Pancreas (tissue), 10 donors: ENCODE measurements at regions not wholly inside any gene's neighbourhood (a gene's known extent, or its start where the extent isn't known, plus 50 kb on each side); places are given as distances from the start of the nearest gene placed in this dataset.

ENCODE experiments used
- ATAC-seq, 4 donors: fragments of 200-7000 bp; cut with Tn5 transposase; one replicate each; pipeline versions ENCODE4 v1.8.0 to v1.9.1; 2020; ENCODE audit warnings: mild to moderate bottlenecking in 4 of 4, moderate library complexity in 4 of 4
- DNase-seq, 6 donors: peaks; one replicate each; pipeline ENCODE4 v3.0.0-alpha.2; 2020
- FAIRE-seq: peaks from 2 replicates; lab custom pipeline; 2012; peaks lifted over from hg19 to GRCh38; lab: Jason Lieb, UNC
- H3K27ac ChIP-seq, 4 donors: fragments of 200-600 bp; sonication (generic); 1 replicate in 3 of 4; 2 replicates in 1 of 4; pipeline versions ENCODE4 v1.5.0 to v1.8.0; 2020
- H3K27me3 ChIP-seq, 4 donors: fragments of 200-600 bp; one replicate each; pipeline ENCODE4 v1.8.0; 2021
- H3K36me3 ChIP-seq, 3 donors: fragments of 200-600 bp; sonication (generic) in 1 of 3; one replicate each; pipeline versions ENCODE4 v1.5.0 to v1.8.0; 2020 to 2021
- H3K4me1 ChIP-seq, 3 donors: fragments of 200-600 bp; one replicate each; pipeline ENCODE4 v1.8.0; 2021
- H3K4me3 ChIP-seq, 4 donors: fragments of 200-600 bp; sonication (generic) in 2 of 4; one replicate each; pipeline versions ENCODE4 v1.5.0 to v1.8.0; 2020 to 2021
- H3K9me3 ChIP-seq, 4 donors: fragments of 200-600 bp; one replicate each; pipeline ENCODE4 v1.8.0; 2021
- whole genome bisulfite sequencing, 2 donors: extraction: QIAGEN DNeasy Blood & Tissue Kit; methylation state at CpG; one replicate each; pipeline ENCODE4 v1.1.7; 2013; 5-methylcytosine and 5-hydroxymethylcytosine counted together
- intact Hi-C, 3 donors: fragments of 100-400 bp; cut with DNase I; formaldehyde crosslinking; loops; one replicate each; pipeline versions ENCODE4 v1.11.1 to v1.14.2; 2022
- TF ChIP-seq, protein P1 (sequence below), 4 donors: fragments of 200-600 bp; sonication (generic) in 3 of 4; IDR thresholded peaks; one replicate each; pipeline versions ENCODE4 v1.5.0 to v1.8.0; 2021; ENCODE audit warnings: antibody characterized with exemption in 4 of 4
- donor health status: healthy with polysubstance abuse.
- donor health status: DM: no; HTN: no; CAD: no; lungs with moderate emphysema.
- donor health status: DM: no; HTN: no; CAD: no.
- donor health status: control.
- donor health status: control.
- donor health status: Bipolar disorder and iron deficiency.
- donor health status: DM: yes; HTN: yes; CAD: no.
- donor health status: DM: no; HTN: no; CAD: no.
- donor health status: DM: no; HTN: no; CAD: no.
- donor health status: DM: yes; HTN: yes; CAD: no.

DNA sequence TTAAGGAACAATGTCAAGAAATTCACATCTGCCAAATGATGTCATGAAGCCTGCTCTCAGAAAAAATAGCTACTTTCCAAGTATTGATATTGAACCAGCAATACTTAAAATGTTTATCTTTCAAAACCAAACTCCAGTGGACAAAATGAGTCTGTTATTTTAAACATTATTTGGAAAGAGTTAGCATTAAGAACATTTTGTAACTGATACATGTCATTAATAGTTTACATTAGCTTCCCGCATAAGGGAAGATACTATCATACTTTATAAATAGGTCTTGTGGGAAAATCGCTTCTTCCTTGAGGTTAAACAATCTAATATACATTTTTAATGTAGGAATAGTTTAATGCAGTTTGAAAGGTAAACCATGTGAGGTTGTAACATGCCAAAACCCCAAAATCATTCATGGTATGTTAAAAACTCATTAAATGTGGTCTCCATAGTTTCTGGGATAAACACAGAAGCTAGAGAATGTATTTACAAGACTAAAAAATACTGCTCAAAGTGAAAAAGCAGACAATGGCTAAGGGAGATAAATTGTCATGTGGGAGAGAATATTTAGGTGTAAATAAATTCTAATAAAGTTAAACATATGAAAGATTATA is 73.4 kb upstream of the ATP2B1 start:
- Histone ChIP-seq H3K36me3 (no peaks in the 10 kb centered on the region), H3K27me3 (no peaks in the 10 kb centered on the region), H3K9me3 (no peaks in the 10 kb centered on the region), H3K27ac (no peak overlapping the region), H3K4me3 (no peak overlapping the region), H3K4me1 (no peaks in the 10 kb centered on the region)
- WGBS, 2 donors, result 55 to 70% methylated on average over 2 of the region's 2 CpGs
- intact Hi-C loops, result no loop called here
- no peak for ATAC-seq
- TF ChIP-seq, protein P1, sequence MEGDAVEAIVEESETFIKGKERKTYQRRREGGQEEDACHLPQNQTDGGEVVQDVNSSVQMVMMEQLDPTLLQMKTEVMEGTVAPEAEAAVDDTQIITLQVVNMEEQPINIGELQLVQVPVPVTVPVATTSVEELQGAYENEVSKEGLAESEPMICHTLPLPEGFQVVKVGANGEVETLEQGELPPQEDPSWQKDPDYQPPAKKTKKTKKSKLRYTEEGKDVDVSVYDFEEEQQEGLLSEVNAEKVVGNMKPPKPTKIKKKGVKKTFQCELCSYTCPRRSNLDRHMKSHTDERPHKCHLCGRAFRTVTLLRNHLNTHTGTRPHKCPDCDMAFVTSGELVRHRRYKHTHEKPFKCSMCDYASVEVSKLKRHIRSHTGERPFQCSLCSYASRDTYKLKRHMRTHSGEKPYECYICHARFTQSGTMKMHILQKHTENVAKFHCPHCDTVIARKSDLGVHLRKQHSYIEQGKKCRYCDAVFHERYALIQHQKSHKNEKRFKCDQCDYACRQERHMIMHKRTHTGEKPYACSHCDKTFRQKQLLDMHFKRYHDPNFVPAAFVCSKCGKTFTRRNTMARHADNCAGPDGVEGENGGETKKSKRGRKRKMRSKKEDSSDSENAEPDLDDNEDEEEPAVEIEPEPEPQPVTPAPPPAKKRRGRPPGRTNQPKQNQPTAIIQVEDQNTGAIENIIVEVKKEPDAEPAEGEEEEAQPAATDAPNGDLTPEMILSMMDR (IDR thresholded peaks at IDR 0.05), result no peak
- FAIRE-seq, result no peak
- no peak for DNase-seq

DNA sequence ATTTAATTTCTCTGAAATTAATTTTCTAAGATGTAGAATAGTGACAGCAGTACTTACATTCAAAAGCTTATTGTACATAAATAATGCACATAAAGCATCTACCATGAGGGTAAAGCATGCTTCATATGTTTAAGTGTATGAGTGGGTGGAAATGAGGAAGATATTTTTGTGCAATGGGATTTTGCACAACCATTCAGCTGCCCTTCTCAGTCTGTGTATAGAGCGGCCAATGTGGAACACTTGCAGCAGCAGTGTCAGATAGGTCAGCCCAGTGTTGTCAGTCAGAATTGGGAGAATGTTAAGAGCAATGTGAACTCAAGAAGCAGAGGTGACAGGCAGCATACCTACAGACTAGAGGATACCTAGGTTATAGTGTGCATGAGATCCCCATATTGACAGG is 72.5 kb upstream of the ATP2B1 start:
- H3K4me1 ChIP-seq, result no peaks in the 10 kb centered on the region
- intact Hi-C loops, result no loop called here
- no peak overlapping the region for H3K4me3 ChIP-seq
- DNase-seq (no peak), ATAC-seq (no peak), FAIRE-seq (no peak)
- H3K9me3 ChIP-seq, result no peaks in the 10 kb centered on the region
- WGBS, 2 donors, result 89 to 100% methylated on average over 1 of the region's 1 CpG
- no peak overlapping the region for H3K27ac ChIP-seq
- no peaks in the 10 kb centered on the region for H3K27me3 ChIP-seq
- TF ChIP-seq, protein P1 (IDR thresholded peaks at IDR 0.05), result no peak
- H3K36me3 ChIP-seq, result no peaks in the 10 kb centered on the region

DNA sequence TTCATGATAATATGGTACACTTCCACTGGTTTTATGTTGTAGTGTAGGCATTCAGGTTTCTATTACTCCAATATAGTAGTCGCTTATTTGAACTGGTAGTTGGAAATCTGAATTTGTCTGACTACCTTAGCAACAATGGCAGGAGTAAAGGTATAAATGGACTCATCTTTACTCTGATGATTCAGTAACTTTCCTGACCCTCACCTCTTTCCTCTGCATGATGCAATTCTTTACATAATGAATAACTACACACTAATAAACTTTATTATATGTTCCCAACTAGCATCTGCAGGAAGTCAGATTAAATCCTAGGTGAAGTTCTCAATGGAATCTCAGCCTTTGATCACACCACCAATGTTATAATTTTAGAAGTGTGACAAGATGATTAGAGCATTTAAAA is 70.5 kb upstream of the ATP2B1 start:
- H3K4me1 ChIP-seq, result no peaks in the 10 kb centered on the region
- WGBS, 2 donors, result 93 to 95% methylated on average over 1 of the region's 1 CpG
- ATAC-seq (no peak), DNase-seq (no peak), FAIRE-seq (no peak)
- H3K27me3 ChIP-seq, result no peaks in the 10 kb centered on the region
- intact Hi-C loops, result no loop called here
- H3K4me3 ChIP-seq, result no peak overlapping the region
- no peaks in the 10 kb centered on the region for H3K36me3 ChIP-seq
- no peaks in the 10 kb centered on the region for H3K9me3 ChIP-seq
- no peak overlapping the region for H3K27ac ChIP-seq
- TF ChIP-seq, protein P1 (IDR thresholded peaks at IDR 0.05), result no peak

DNA sequence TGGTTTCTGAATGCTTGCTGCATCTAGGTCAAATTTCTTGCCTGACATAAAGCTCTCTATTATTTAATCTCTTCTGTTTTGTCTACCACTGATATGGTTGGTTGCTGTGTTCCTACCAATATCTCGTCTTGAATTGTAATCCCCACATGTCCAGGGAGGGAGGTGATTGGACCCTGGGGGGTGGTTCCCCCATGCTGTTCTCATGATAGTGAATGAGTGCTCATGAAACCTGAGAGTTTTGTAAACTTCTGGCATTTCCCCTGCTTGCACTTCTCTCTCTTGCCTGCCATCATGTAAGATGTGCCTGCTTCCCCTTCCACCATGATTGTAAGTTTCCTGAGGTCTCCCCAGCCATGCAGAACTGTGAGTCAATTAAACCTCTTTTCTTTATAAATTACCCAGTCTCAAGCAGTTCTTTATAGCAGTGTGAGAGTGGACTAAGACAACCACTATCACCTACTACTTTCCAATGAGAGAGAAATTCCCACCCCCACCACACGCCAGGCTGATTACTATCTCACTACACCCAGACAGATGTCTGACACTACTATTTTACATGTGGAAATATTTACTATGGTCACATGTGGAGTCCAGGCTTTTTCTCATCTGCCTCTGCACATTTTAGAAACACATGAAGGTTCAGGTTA is 69.2 kb upstream of the ATP2B1 start:
- intact Hi-C loops, result no loop called here
- no peak for ATAC-seq
- no peak for DNase-seq
- H3K27me3 ChIP-seq, result no peaks in the 10 kb centered on the region
- TF ChIP-seq, protein P1 (IDR thresholded peaks at IDR 0.05), result no peak
- H3K27ac ChIP-seq, result no peak overlapping the region
- 65 to 74% methylated on average over 2 of the region's 2 CpGs for WGBS, 2 donors
- H3K36me3 ChIP-seq, result no peaks in the 10 kb centered on the region
- no peaks in the 10 kb centered on the region for H3K9me3 ChIP-seq
- no peak for FAIRE-seq
- H3K4me1 ChIP-seq, result no peaks in the 10 kb centered on the region
- no peak overlapping the region for H3K4me3 ChIP-seq

DNA sequence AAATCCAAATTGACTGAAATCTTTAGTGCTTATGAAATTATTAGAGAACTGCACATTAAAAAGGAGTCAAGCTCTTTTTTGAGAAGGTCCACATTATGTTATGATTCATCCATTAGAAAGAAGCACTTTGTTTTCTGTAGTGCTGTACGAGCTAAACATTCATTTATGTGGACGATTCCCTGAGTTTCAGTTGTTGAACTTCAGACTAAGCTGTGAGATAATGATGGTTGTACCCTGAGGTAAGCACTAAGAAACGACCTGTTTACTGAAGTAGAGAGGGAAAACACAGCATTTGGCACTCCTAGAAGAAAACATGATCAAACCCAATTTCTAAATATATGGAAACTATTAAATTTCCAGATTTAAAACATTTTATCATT is 67.3 kb upstream of the ATP2B1 start:
- H3K36me3 ChIP-seq, result no peaks in the 10 kb centered on the region
- intact Hi-C loops, result no loop called here
- WGBS, 2 donors, result 30 to 33% methylated on average over 3 of the region's 3 CpGs
- TF ChIP-seq, protein P1 (IDR thresholded peaks at IDR 0.05), result no peak
- H3K27me3 ChIP-seq, result no peaks in the 10 kb centered on the region
- H3K27ac ChIP-seq, result no peak overlapping the region
- FAIRE-seq (no peak), DNase-seq (no peak), ATAC-seq (no peak)
- H3K9me3 ChIP-seq, result no peaks in the 10 kb centered on the region
- H3K4me1 ChIP-seq, result no peaks in the 10 kb centered on the region
- H3K4me3 ChIP-seq, result no peak overlapping the region
